RWPE1 (cell line): ENCODE measurements at regions not wholly inside any gene's neighbourhood (a gene's known extent, or its start where the extent isn't known, plus 50 kb on each side); places are given as distances from the start of the nearest gene placed in this dataset.

Experiments
- CTCF ChIA-PET: fragments of 350-600 bp; sonication (Branson Sonifier 250); formaldehyde crosslinking; extraction: SDS; loops from one replicate; lab custom pipeline; 2021; lab: Yijun Ruan, JAX
- POLR2A ChIA-PET: fragments of 400-600 bp; formaldehyde crosslinking; extraction: SDS; loops from one replicate; lab custom pipeline; 2020; ENCODE audit warnings: antibody characterized with exemption; ENCODE audit not compliant: low non-redundant PET; lab: Yijun Ruan, JAX
- DNase-seq: peaks from one replicate; pipeline ENCODE4 v3.0.0; 2012; ENCODE audit warnings: low spot score
- H3K27ac ChIP-seq: fragments of 450-650 bp; 2 replicates; pipeline ENCODE4 v1.5.1; 2017
- TF ChIP-seq, protein P1 (sequence below): fragments of 450-650 bp; conservative IDR thresholded peaks from 2 replicates; pipeline ENCODE4 v1.5.1; 2017; ENCODE audit warnings: low read depth, mild to moderate bottlenecking

DNA sequence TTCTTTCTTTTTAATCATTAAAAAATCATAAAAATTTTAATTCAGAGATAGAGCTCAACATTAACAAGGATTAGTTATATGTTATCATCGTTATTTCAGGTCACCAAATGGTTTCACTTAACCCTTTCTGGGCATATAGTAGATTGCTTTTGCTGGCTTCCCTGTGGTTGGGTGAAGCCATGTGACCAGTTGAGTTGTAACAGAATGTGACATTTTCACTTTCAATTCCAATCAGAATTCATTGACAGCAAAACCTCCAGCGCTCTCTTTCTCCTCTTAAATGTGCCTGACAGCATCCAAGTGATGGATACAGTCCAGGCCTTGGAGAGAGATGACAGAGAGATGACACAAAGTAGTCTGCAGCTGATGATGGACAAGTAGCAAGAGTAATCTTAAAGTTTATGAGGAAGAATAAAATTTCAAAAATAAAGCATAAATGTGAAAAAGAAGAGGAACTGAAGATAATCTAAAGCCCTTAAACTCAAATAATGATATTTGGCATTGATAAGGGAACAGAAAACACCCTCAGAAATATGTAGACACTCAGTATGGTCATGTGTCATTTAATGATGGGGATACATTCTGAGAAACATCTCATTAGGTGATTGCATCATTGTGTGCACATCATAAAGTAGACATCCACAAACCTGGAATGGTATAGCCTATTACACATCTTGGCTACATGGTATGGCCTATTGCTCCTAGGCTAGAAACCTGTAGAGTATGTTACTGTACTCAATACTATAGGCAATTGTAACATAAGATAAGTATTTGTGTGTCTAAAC, 92.3 kb upstream of the QRFPR start:
- TF ChIP-seq, protein P1, sequence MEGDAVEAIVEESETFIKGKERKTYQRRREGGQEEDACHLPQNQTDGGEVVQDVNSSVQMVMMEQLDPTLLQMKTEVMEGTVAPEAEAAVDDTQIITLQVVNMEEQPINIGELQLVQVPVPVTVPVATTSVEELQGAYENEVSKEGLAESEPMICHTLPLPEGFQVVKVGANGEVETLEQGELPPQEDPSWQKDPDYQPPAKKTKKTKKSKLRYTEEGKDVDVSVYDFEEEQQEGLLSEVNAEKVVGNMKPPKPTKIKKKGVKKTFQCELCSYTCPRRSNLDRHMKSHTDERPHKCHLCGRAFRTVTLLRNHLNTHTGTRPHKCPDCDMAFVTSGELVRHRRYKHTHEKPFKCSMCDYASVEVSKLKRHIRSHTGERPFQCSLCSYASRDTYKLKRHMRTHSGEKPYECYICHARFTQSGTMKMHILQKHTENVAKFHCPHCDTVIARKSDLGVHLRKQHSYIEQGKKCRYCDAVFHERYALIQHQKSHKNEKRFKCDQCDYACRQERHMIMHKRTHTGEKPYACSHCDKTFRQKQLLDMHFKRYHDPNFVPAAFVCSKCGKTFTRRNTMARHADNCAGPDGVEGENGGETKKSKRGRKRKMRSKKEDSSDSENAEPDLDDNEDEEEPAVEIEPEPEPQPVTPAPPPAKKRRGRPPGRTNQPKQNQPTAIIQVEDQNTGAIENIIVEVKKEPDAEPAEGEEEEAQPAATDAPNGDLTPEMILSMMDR, result no peak
- no peak for DNase-seq
- POLR2A ChIA-PET, result no interaction called here
- CTCF ChIA-PET, result interaction anchor here (1.1 kb wide), 1 partner anchor 11 kb away, joined by 3 read pairs; no protein-coding TSS in a partner anchor
- H3K27ac ChIP-seq, result no peak overlapping the region

DNA sequence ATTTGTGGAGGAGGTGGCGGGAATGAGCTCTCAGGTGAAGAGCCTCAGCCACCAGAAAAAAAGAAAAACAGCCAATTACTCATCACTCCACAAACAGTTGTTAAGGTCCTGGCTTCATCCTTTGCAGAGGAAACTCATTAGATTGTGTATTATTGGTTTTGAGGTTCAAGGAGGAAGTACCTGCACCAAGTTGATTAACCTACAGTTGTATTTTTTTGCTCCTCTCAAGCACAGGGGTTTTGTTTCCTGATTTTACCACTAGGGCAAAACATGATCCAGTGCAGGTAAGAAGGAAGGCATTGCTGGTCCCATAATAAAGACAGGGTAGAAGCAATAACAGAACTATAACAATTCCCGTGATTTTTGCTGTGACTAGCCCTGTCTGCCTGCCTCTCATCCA, 84.0 kb upstream of the QRFPR start:
- CTCF ChIA-PET, result interaction anchor here (0.6 to 1.1 kb wide), 2 partner anchors 14 to 45 kb away, joined by 4 to 7 read pairs; no protein-coding TSS in a partner anchor
- TF ChIP-seq, protein P1, result no peak
- POLR2A ChIA-PET, result no interaction called here

DNA sequence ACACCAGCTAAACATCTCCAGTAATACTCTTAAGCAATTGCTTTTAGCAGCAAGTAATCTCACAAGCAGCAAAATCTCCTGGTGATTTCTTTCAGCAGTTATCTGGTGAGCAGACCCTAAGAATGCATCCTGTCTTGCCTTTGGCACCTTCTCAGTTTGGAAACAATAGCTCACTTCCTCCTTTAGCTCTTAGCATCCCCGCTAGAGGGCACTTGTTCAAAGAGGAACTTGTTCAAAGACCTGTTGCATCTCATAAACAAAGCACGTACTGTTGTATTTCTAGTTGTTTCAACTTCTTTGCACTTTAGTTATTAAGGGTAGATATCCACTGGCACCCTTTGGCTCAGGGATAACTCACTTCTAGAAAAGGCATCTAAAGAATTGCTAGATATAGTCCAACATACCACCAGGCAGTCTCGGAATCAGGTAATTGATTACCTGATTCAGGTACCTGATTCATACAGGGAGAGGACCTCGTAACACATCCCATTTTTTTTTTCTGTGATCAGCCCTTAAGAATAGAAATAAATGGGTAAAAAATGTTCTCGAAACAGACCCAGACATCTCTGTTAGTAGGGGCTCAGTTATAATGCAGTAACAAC, 81.9 kb upstream of the QRFPR start:
- H3K27ac ChIP-seq, result no peak overlapping the region
- DNase-seq, result peak; percentile 22
- TF ChIP-seq, protein P1, result peak; percentile 75
- ChIA-PET CTCF (interaction anchor here (0.5 to 1.3 kb wide), 7 partner anchors 11 to 1721 kb away, joined by 3 to 6 read pairs (median 4); no protein-coding TSS in a partner anchor), POLR2A (interaction anchor here (0.6 kb wide), 2 partner anchors 43 to 380 kb away, joined by 3 read pairs; no protein-coding TSS in a partner anchor)

More for the DNA sequence above, 84.0 kb upstream of the QRFPR start:
- no peak for DNase-seq
- no peak overlapping the region for H3K27ac ChIP-seq

DNA sequence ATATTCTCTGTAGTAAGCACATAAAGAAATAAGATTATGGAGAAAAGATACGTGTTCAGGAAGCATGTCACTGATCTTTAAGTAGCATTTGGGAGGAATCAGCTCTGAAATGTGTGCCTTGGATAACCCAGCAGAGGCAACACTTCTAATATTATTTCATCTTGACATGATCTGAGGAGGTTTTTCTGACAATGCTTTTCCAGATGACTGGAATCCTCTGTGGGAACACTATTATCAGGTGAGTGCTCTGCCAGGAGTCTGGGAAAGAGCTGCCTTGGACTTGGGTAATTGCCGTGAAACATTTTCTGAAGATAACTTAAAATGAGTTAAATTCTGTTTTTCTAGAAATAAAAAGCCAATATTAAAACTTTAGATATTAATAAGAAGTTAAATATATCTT, 78.2 kb upstream of the QRFPR start:
- no peak for DNase-seq
- TF ChIP-seq, protein P1, result no peak
- H3K27ac ChIP-seq, result no peak overlapping the region
- POLR2A ChIA-PET, result no interaction called here
- CTCF ChIA-PET, result interaction anchor here (0.5 to 1.7 kb wide), 4 partner anchors 11 to 196 kb away, joined by 3 to 6 read pairs (median 4); no protein-coding TSS in a partner anchor

DNA sequence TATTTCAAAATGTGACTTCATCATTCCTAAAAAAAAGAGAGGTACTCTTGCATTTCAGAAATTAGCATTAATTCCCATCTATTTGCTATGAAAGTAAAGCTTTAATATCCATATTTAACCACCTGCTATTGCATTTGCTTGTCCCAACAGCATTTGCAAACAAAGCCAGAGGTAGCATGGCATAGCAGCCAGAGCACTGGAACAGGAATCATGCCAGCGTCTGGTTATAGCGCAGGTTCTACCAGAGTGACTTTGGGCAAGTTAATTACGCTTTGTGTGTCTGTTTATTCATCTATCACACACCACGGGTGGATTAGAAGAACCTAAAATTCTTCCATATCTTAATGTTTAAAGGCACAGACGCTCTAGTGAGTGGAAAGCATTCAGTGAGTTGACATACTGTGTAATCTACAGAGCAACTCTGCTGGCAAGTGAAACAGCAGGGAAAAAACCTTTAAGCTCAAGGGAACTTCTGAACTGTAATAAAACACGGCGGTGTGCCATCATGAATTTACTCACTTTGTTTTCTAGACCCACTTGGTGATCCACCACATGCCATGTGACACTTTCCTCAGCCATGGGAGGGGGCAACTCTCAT, 76.6 kb upstream of the QRFPR start:
- H3K27ac ChIP-seq, result no peak overlapping the region
- DNase-seq, result no peak
- POLR2A ChIA-PET, result no interaction called here
- TF ChIP-seq, protein P1, result no peak
- CTCF ChIA-PET, result interaction anchor here (0.5 kb wide), 1 partner anchor 858 kb away, joined by 4 read pairs; no protein-coding TSS in a partner anchor

DNA sequence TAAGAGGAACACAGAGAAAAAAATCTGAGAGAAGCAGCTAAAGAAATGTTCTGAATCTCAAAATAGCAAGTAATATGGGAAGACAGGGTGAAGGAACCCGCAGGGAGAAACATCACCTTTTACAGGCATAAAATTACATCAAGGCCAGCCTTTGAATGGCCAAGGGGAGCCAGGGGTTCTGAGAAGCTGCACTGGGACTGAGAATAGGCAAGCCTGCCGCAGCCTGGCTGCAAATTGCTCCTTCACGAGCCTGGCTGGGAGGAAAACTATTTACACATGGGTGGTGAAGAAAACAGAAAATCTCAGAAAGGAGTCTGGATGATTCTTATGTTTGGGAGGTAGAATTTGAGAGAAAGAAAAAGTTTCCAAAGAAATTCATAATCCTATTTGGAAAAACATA, 74.5 kb upstream of the QRFPR start:
- H3K27ac ChIP-seq, result no peak overlapping the region
- POLR2A ChIA-PET, result no interaction called here
- no peak for DNase-seq
- TF ChIP-seq, protein P1, result no peak
- CTCF ChIA-PET, result interaction anchor here (0.9 kb wide), 1 partner anchor 8 kb away, joined by 4 read pairs; no protein-coding TSS in a partner anchor
